BJ (cell line): ENCODE measurements at regions not wholly inside any gene's neighbourhood (a gene's known extent, or its start where the extent isn't known, plus 50 kb on each side); places are given as distances from the start of the nearest gene placed in this dataset. TPM values are rescaled to one million over a fixed set of nuclear protein-coding genes. Genes with fewer than 3 reads are reported as not detected.

Source experiments
- small RNA-seq: library from RNA; depleted of rRNA; stranded (forward); fragments of <200 nt; gene quantifications from one replicate; pipeline ENCODE3, GENCODE V24; 2012; ENCODE audit warnings: low replicate concordance, low read depth; ENCODE audit not compliant: insufficient read length

Small RNA genes lying in the stretch of these regions (small RNA-seq; reads per million reads assigned to genes)
- not detected for gene RPS20P10
